HG02678 (cell line): ENCODE measurements at regions not wholly inside any gene's neighbourhood (a gene's known extent, or its start where the extent isn't known, plus 50 kb on each side); places are given as distances from the start of the nearest gene placed in this dataset.
"Not testable (repeated sequence)": the region's sequence is repeated elsewhere in the genome, so short reads cannot be mapped to it uniquely, and the experiment has no call there.

Source experiments
- ATAC-seq: cut with Tn5 transposase; IDR thresholded peaks from one replicate; pipeline ENCODE4 v1.9.1; 2021; ENCODE audit warnings: mild to moderate bottlenecking, moderate library complexity; ENCODE audit not compliant: unreplicated experiment

DNA sequence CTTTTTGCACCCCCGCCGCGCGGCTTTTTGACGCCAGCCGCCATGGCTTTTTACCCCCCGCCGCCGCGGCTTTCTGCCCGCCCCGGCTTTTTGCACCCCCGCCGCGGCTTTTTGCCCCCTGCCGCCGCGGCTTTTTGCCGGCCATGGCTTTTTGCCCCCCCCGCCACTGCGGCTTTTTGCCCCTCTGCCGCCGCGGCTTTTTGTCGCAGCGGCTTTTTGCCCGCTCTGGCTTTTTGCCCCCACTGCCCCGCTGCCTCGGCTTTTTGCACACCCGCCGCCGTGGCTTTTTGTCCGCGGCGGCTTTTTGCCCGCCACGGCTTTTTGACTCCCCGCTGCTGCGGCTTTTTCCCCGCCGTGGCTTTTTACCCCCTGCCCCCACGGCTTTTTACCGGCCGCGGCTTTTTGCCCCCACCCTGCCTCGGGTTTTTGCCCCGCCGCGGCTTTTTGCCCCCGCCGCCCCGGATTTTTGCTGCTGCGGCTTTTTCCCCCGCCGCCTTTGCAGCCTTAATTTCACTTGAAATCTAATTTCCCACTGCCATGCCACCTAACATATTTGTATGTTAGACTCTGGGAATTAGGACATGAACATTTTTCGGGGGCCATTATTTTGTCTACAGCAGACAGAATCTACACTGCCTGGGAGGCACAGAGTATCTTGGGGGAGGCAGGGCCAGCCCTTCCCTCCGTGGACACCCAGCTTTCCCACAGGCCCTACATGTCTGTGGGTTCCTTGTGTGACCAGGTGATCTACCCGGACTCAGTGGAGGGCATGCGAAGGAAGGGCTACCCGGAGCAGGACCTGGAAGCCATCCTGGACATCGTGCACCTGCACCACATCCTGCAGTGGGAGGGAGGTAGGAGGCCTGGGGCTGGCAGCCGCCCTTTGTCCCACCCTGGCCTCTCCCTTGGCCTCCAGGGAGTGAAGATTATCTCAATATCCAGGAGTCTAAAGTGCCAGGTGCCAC lies 3031.0 kb upstream of the TEKT4 start:
- no peak for ATAC-seq

DNA sequence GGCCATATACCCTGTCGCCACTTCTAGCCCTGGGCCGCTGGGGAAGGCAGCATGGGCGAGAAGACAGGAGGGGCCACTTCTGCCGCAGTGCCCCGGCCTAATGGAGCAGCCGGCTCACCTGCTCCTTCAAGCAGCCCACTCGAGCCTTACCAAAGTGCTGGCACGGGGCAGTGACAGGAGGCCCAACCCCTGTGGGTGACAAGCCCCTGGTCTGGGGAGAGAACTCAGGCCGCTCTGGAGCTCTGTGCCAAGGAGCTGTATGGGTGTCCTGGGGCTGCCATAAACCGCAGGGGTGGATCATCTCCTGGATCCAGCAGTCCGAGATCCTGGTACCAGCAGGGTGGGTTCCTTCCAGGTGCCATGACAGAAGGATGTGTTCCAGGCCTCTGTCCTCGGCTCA lies 3029.0 kb upstream of the TEKT4 start:
- not testable (repeated sequence) for ATAC-seq

DNA sequence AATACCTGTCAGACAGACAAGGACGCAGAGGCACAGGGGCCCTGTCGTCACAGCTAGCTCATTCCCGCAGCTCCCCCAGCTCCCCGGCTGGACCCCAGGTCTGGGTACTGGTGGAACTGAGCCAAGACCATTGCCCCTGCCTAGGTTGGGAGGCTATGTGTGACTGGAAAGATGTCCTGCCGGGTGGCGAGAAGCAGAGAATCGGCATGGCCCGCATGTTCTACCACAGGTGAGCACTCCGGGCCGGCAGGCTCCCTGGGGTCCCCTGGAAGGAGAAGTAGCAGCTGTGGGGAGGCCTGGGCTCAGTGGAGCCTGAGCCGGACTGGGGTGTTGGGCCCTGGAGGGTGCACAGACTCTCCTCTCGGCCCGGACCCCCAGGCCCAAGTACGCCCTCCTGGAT lies 3028.3 kb upstream of the TEKT4 start:
- ATAC-seq = not testable (repeated sequence)

DNA sequence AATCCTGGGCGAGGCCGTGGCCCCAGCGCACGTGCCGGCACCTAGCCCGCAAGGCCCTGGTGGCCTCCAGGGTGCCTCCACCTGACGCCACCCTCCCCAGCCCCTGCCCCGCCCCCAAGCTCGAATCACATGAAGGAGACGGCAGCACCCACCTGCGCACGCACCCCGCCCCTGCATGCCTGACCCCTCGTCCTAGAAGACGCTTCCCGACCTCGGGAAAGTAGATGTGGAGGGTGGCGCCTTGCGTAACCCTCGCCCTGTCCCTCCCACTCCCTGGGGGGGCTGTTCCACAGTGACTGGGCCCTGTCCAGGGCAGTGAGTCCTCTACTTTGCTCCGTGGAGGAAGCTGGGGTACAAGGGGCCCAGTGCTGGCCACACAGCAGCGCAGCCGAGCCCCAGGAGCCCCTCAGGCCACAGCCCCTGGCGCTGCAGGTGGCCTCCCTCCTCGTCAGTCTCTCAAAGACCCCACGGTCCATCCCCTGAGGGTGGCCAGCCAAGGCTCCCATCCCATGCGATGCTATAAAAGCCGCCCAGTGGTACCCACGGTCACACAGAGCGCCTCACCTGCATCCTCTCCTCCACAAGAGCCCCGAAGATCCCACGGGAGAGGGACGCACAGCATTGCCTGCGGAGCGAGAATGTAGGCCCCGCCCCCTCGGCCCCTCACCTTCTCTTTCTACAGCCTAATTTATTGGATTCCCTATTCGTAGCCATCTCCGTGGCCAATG lies 3027.3 kb upstream of the TEKT4 start:
- ATAC-seq = not testable (repeated sequence)

DNA sequence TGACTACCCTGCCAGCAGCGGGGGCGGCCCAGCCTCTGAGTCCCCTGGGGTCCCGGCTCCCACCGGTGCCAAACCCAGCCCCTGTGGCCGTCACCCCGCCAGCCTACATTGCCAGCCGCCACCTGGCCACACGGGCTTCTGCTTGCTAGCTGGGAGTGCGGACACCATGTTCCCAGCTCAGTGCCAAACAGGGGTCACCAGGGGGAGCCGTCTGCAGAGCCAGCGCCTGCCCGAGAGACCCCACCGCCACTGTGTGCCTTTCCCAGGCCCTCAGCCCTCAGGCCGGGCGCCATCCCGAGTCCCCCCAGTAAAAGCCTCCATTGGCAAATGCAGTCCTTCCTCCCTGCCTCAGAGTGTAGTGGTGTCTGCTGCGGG lies 3026.8 kb upstream of the TEKT4 start:
- ATAC-seq = not testable (repeated sequence)

DNA sequence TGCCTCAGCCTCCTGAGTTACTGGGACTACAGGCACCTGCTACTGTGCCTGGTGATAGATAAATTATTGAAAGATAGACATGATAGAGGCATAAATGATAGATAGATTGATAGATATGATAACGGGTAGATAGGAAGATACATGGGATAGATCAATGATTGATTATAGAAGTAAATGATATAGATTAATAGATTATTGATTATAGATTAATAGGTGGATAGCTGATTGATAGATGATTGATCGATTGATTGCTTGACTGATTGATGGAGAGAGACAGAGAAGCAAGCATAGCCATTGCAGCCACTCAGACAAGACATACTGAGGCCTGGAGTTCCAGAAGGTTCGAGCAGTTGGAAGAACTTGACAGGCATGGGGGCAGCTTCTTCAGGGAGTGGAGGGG lies 3024.8 kb upstream of the TEKT4 start:
- not testable (repeated sequence) for ATAC-seq

DNA sequence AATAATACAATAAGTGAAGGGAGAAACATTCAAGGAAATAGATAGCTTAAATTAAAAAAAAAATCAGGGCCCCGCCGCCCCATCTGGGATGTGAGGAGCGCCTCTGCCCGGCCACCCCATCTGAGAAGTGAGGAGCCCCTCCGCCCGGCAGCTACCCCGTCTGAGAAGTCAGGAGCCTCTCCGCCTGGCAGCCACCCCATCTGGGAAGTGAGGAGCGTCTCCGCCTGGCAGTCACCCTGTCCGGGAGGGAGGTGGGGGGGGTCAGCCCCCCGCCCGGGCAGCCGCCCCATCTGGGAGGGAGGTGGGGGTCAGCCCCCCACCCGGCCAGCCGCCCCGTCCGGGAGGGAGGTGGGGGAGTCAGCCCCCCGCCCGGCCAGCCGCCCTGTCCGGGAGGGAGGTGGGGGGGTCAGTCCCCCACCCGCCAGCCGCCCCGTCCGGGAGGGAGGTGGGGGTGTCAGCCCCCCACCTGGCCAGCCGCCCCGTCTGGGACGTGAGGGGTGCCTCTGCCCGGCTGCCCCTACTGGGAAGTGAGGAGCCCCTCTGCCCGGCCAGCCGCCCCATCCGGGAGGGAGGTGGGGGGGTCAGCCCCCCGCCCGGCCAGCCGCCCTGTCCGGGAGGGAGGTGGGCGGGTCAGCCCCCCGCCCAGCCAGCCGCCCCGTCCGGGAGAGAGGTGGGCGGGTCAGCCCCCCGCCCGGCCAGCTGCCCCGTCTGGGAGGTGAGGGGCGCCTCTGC lies 3019.4 kb upstream of the TEKT4 start:
- not testable (repeated sequence) for ATAC-seq

DNA sequence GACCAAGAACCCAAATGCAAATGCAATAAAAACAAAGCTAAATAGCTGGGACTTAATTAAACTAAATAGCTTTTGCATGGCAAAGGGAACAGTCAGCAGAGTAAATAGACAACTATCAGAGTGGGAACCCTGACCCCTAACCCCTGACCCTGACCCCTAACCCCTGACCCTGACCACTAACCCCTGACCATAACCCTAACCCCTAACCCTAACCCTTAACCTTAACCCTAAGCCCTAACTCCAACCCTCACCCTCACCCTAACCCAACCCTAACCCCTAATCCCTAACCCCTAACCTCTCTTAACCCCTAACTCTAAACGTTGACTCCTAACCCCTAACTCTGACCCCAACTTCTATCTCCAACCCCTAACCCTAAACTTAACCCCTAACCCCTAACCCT lies 3014.3 kb upstream of the TEKT4 start:
- ATAC-seq = not testable (repeated sequence)

DNA sequence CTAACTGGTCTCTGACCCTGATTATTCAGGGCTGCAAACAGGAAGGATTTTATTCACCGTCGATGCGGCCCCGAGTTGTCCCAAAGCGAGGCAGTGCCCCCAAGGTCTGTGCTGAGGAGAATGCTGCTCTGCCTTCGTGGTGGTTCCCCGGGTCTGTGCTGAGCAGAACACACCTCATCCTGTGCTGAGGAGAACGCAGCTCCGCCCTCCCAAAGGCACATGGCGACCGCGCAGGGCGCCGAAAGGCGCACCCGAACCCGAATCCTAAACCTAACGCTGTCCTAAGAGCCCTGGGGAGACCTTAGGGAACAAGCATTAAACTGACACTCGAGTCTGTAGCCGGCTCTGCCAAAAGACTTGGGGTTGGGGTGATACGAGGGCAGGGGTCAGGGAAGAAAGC lies 3013.5 kb upstream of the TEKT4 start:
- ATAC-seq = not testable (repeated sequence)

DNA sequence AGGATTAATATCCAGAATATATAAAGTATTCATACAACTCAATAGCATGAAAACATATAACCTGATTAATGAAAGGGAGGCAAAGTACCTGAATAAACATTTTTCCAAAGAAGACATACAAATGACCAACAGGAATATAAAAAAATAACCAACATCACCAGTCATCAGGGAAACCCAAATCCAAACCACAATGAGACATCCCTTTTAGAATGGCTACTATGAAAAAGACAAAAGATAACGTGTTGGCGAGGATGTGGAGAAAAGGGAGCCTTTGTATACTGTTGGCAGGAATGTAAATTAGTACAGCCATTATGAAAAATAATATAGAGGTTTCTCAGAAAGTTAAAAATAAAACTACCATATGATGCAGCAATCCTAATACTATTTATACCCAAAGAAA lies 2999.5 kb upstream of the TEKT4 start:
- ATAC-seq = not testable (repeated sequence)

DNA sequence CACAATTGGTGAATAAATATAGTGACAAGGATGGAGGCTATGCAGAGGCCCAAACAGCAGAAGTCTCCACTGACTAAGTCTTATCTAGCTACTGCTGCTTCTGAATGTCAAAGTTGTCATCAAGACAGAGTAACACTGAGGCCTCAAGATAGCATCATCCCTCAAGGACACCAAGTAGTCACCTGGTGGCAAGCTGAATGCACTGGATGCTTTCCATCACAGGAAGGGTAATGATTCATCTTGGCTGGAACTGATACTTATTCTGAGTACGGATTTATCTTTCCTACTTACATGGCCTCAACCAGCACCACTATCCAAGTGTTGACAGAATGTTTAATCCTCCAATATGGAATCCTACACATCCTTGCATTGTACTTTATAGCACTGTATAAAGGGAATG lies 2997.8 kb upstream of the TEKT4 start:
- ATAC-seq = not testable (repeated sequence)

DNA sequence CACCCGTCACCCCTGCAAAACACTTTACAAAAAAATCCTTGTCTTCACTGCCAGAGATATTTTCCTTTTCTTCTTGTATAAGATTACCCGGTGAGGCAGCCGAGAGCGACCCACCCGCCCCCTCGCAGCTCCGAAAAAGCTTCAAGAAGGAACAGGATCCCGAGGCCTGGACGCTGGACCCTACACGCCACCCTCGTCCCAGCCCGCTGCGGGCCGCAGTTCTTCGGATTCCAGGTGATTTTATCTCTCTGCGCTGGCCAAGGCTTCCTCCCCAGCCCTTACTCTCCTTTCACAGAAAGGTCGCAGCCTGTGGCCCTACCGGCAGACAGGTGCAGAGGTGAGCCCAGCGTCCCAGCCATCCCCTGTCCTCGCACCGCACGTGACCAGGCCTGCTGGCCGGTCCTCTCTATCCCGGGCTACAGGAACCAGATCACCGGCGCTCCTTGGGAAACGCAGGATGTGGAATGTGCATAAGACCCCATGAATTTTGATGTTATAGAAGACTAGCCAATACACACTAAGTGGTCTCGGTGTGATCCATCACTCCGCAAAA lies 2993.5 kb upstream of the TEKT4 start:
- not testable (repeated sequence) for ATAC-seq

DNA sequence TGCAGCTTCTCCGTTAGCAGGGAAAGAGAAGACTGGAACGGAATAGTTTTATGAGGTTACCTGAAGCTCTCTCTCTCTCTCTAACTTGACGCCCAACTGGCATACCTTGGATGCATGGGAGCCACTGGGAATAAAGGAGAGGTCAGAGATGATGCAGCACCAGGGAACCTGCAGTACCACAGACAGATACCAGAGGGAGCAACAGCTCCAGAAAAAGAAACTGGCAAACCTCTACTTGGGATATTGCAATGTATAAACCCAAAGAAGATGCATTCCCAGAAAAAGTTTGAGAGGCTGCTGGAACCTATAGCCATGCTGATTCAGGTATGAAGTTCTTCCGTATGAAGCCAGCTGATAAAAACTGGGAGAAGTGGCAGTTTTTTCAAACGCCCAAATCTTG lies 2976.1 kb upstream of the TEKT4 start:
- ATAC-seq = not testable (repeated sequence)

DNA sequence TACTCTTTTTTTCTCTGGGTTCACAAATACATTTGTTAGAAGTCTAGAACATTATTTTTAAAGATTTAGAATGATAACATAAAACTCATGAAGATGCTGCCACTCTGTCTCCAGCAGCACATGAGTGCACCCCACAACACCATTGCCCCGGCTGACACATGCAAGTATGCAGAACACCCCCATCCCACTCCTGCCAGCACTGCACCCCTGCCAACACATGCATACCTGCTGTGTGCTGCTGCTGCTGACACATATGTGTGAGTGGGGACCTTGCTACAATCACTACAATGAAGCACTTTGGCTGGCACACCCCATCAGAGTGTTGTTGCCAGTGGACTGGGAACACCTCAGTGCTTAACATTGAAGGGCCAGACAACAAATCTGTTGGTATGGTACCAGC lies 2953.6 kb upstream of the TEKT4 start:
- not testable (repeated sequence) for ATAC-seq
